ENCODE measurements at regions not wholly inside any gene's neighbourhood (a gene's known extent, or its start where the extent isn't known, plus 50 kb on each side); places are given as distances from the start of the nearest gene placed in this dataset.
"Not testable (repeated sequence)": the region's sequence is repeated elsewhere in the genome, so short reads cannot be mapped to it uniquely, and the experiment has no call there.

DNA sequence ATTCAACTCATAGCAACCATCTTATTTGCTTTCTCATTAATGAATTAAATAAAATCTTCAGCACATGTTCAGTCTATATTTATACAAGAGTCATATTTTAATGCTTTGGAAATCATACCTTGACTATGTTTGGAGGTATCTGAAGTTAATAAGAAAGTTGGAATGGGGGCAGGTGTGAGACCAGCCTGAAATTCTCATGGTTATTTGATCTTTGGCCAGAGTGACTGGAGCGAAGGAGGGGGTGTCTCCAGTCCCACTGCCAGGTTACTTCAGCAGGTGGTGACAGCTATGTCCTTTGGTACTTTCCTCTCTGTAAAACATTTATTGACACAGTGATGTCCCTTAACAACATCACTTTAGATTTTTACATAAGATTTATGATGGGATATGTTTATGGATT, 318.1 kb upstream of the SGCD start:
- DNase-seq, result no peak

DNA sequence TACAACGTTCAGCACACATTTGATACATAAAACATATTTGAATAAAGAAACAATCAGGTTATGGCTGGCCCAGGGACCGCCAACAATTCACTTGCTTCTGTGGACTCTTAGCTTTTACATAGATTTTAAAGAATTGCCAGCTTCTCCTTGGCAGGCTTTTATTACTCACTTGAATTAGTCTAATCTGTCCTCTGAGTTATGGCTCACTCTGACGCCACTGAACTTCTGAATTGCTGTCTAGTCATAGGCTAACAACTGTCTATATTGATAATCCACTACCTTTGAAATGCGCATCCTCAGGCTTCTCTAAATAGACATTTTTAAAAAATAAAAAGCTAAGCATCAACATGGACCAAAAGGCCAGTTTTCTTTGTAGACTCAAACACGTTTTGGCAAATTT, 317.4 kb upstream of the SGCD start:
- DNase-seq, result no peak

DNA sequence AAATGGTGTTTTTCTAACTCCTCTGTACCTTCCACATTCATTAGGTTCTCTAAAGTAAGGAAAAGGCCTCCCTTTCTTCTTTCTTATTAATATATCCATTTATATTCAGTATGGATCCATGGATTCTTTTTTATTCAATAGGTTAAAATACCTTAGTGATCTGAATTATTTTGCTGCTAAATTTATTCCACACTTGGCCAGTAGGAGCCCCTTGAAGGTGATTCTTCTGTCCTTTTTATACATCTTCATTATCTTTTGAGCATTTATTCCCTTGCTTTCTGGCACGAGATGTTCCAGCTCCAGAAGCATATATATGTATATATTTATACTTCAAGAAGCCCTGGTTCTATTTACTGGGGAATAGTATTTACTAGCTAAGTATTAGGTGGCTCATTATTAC, 311.8 kb upstream of the SGCD start:
- no peak for DNase-seq

DNA sequence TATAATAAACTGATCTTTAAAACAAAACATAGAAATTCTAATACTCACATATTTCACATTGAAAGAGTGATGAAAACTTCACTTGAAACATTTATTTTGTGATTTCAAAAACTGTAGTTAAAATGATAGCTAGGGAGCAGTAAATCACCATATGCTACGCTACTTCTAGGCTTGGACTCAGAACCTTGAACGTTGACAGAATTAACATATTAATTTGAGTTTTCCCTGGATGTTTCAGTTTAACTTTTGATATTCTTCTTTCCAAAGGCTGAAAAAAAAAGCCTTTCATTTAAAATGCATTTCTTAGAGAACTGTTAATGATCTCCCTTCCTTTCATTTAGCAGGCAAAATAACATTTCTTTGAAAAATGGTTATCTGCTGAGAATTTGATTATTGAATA, 307.8 kb upstream of the SGCD start:
- DNase-seq, result no peak

DNA sequence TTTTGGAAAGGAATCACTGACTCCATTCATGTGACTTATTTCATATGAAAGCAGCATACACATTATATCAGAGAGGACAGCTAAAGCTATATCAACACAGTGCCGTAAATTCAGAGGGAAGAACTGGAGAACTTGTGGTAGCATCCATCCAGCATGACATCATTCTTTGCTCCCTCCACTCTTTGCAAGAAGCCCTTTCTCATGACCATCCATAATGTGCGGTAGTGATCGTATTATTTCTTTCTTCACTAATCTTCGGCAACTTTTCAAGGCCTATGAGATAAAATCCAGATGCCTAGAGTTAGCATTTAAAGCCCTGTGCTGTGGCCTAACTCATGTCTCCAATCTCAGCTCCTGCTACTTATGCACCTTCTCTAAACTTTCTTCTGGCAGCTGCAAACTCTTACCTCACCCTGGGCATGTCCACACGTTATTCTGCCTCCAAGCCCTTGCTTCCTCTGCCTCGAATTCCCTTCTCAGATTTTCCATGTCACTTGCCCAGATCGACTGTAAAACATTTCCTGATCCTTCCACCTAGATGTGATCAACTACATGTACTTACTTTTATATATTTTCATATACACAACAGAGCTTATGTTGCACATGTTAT, 307.3 kb upstream of the SGCD start:
- DNase-seq, result no peak

DNA sequence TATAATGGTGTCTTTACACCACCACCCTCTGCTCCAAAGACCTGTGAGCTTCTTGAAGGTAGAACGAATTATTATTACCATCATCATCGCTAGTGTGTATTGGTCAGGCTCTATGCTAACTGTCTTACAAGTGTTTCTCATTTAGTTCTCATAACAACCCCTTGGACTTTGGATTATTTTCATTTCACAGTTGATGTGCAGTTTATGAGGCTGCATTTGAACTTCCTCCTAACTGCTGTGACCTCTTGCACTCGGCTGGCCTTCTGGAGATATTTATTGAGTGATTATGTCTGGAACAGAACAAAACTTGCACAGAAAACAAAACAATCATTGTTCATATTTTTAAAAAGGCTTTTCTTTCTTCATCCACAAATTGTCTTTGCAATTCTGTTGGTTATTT, 306.3 kb upstream of the SGCD start:
- DNase-seq, result no peak

DNA sequence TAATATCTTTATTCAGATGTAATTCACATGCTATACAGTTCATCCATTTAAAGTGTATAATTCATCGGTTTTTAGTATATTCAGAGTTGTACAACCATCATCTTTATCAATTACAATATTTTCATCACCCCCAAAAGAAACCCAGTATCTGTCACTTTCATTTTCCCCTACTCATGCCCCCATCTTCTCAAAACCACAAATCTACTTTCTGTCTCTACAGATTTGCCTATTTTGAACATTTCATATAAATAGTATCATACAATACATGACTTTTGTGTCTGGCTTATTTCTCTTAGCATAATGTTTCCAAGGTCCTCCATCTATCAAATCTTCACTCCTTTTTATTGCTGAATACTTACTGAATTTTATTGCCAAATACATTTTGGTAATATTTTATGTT, 305.1 kb upstream of the SGCD start:
- no peak for DNase-seq

DNA sequence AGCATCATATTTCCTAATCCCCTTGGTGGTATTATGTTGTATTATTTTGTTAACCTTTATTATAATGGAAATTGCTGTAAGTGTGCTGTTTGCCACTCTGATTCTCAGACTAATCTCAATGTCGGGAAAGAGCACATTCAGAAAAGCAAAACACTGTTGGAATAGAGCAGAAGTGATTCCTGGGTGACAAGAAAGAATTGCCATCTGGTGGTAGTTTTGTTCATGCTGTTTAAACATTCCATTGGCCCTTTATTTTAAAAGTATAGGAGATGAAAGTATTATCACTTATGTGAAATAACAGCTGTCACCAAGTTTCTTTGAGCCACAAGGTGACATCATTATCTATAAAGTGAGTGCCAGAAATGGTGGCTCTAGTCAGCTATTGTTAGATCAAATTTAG, 301.3 kb upstream of the SGCD start:
- DNase-seq, result no peak

DNA sequence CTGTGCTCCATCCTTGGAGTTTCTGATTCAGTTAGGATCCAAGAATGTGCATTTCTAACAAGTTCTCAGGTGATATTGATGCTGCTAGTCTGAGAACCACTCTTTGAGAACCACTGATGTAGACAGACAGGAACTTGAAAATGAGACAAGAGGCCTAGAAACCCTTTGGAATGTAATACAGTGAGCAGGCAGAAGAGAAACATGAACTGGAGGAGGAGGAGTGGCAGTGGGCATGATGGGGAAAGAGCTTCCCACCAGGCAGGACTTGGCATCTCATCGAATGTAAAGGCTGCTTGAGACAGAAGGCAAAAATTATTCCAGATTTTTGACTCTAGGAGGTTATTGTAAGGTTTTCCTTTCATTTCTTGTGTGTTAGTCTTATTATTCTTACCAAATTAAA, 295.8 kb upstream of the SGCD start:
- DNase-seq, result no peak

DNA sequence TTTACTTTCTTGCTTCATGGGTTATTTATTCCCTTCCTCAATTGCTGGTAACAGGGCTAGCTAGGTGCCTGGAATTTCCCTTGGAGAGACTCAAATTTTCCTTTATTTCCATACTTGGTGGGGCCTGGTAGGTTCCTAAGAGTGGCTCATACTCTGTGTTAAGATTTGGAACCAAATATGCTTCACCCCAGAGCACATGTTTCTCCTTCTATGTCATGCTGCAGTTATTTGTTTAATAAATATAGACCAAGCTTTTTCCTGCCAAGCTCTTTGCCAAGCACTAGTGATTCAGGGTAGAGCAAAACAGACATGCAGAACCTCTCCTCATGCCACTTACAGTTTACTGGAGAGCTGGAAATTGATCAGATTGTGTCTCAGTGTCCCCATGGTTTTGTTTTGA, 290.3 kb upstream of the SGCD start:
- no peak for DNase-seq

DNA sequence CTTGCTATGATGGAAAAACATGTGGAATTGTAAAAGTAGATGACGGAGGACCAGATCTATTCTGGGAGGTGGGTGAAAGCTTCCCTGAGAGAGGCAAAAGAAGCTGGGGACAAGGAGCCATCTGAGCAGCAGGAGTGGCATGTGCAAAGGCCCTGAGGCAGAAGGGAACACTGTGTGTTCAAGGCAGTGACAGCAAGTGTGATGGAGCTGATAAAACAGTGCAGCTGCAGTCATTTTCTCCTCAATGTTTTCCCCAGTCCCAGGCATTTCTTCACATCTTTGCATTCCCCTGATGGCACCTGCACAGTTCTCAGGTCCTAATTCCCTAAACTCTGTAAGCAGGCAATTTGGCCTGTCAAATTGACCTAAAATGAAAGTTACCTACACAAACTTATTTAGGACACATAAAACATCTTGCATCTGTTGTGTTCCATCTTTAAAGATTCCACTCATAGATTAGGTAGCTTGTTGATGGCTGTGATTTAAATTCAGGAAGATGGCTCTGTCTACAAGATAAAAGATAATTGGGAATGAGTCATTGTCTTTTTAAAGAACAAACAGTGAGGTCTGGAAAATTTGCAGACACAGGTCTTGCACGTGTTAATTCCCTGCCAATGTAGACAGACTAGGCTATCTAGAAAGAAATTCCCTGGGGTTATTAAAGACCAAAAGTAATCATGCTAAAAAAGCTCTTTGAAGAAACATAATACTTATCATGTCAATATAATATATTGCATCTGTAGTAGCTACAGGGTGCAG, 289.6 kb upstream of the SGCD start:
- no peak for DNase-seq

DNA sequence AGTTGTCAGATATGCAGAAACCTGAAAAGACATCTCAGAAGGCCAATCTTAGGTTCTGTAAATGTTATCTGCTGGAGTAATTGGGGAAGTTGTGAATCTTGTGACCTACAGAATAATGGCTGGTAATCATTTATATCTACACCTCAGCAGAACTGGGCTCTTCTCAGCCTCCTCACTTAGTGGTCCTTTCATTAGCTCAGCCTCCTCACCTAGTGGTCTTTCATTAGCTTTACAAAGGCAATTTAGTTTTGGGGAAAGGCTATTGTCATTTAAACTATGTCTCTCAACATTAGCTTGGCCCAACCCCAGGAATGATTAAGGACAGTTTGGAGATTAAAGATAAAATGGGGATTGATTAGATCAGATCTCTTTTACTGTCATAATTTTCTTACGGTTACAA, 284.2 kb upstream of the SGCD start:
- no peak for DNase-seq

DNA sequence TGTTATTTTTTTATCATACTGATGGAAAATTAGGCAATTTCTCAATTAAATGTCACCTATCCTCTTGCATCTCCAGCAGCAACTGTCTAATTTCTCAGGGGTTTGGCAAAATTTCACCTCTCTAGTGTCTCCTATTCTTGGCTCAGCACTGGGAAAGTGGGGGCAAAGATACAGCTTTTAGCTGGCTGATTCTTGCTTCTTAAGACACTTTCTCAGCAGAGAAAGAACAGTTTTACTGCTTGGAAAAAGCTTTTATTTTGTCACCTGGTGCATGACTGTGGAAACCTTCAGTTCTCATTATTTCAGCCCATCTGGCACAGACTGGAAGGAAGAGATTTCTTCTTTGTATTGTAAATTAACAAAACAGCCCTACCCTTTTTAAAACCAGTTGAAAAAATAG, 283.6 kb upstream of the SGCD start:
- no peak for DNase-seq

DNA sequence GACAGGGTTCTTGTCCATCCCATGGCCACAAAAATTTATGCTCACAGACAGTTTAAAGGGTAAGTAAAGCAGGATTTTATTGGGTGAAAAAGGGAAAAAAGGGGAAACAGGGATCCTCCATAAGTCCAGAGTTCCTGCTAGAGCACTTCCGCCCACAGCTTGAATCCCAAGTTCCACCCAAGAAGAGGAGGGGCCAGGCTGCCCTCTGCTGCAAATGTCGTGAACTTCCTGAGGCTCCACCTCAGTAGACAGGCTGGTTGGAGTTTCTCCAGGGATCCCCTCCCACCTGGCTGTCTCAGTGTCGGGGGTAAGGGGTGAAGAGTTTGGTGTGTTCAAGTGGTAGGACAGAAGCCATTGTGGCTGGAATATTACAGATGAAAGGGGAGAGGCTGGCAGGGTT, 275.0 kb upstream of the SGCD start:
- no peak for DNase-seq

DNA sequence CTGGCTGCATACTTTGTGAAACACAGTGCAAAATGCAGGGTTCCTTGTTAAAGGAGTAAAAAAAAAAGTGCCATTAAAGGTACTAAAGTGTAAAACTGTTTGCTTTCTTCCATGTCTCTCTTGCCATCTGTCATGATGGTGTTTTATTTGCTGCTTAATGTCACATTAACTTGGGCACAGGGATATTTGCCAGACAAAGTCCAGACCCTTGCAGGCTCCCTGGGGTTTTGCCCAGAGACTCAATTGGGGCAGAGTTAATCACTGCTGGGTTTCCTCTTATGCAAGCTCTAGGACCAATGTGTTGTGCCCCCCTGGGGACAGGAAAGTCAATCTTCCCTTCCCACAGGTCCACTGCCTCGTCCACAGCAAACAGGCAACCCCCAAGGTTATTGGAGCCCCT, 274.3 kb upstream of the SGCD start:
- DNase-seq, result no peak

DNA sequence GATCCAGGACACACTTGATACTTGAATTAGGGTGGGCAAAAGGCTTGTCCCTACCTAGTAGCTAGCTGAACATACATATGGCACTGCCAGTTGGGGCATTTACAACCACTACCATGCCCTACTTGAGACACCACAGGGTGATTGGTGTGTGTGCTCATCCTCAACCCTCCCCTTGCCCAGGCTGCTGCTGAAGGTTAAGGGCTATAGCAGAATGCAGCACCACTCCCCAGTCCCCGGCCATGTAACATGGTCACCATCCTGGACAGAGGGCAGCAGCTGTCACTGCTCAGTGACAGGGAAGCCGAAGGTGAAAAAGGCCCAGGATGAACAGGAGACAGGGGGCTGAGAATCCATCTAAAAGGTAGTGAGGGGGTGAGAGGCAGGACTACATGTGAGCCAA, 273.9 kb upstream of the SGCD start:
- DNase-seq, result no peak

DNA sequence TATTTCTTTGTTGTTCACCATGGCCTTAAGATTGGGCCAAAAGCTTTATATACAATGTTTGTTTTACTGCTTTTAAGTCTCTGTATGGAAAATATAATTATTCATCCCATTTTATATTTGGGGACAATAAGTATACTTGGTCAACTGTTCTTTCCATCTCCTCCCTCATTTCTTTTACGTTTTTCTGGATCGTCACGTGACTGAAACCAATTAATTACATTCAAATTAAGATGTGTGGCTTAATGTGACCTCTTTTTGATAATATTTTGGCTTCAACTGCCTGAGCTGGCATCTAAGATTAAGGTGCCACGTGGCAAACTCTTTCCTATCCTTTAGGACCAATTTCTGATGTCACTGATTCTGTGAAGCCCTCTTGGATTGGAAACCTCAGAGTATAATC, 250.1 kb upstream of the SGCD start:
- DNase-seq, result no peak

DNA sequence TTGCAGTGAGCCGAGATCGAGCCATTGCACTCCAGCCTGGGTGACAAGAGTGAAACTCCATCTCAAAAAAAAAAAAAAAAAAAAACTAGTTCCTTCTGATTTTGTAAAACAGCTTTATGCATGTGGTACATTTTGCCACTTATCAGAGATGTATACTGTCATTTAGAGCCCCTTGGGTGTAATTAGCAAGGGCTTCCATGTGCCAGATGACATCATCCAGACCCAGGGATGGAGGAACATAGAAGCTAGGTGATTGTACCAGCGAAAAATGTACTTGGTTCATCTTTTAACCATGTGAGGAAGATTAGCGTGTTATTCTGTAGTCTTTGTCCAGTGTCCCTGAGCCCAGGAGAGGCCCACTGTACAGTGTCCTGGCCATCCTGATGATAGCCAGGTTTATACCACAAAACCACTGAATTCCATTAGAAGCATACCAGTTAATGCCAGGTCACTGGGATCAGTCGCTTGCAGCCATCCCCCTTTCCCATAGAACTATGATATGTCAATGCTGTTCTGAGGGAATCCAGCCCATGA, 239.3 kb upstream of the SGCD start:
- no peak for DNase-seq

DNA sequence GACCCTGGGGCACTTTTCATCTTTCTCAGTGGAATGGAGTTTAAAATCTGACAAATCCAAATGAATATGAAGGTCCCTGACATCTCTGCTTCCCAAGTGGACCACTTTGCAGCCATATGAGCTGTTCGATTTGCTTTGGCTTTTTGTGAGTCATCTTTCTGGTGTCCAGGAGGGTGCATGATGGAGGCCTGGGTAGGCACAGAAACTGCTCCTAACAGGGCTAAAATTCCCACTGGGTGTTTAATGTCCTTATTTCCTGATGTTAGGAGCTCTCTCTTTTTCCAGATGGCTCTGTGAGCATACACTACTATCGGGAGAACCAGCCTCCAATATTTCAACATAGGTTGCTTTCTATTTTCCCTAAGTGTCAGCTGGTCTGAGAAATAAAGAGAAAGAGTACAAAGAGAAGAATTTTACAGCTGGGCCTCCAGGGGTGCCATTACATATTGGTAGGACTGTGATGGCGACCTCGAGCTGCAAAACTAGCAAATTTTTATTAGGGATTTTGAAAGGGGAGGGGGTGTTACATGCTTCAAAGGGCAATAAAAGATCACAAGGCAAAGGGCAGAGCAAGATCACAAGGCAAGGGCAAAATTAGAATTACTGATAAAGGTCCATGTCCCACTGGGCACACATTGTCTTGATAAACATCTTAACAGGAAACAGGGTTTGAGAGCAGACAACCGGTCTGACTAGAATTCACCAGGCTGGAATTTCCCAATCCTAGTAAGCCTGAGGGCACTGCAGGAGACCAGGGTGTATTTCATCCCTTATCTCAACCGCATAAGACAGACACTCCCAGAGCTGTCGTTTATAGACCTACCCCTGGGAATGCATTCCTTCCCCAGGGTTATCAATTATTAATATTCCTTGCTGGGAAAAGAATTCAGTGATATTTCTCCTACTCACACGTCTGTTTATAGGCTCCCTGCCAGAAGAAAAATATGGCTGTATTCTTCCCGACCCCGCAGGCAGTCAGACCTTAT, 236.7 kb upstream of the SGCD start:
- DNase-seq, result not testable (repeated sequence)

DNA sequence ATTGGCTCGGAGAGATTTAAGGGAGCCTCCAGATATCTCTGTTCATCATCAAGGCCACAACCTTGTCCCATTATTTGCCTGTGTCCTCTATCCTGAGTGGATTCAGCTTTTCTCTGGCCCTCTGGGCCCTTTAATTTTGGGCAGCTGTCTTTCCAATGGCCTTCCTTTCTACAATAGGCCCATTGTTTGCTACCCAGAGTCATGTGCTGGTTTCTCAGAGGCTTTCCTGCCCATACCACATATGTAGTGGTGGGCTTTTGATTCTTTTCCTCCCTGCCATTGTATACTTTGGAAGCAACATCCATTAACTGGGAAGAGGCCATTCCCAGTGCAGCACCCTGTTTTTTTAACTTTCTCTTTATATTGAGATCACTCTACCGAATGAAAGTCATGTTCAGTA, 233.9 kb upstream of the SGCD start:
- DNase-seq, result no peak

DNA sequence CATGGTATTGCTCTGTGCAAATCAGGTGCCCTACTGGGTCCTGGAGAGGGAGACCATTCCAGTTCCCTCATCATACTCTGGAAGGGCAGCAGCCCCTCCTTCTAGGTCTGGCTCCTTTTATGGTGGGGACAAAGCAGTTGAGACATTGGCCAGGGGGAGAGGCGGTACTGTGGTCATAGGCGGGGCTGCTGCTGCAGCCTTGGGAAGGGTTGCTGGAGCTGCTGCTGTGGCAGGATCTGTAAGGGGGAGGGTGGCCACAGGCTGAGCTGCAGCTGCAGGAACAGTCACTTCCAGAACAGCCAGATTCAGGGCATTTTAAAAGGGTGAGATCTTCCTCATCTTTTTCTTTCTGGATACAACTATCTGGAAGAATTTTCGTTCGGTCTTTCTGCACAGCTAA, 233.0 kb upstream of the SGCD start:
- no peak for DNase-seq

DNA sequence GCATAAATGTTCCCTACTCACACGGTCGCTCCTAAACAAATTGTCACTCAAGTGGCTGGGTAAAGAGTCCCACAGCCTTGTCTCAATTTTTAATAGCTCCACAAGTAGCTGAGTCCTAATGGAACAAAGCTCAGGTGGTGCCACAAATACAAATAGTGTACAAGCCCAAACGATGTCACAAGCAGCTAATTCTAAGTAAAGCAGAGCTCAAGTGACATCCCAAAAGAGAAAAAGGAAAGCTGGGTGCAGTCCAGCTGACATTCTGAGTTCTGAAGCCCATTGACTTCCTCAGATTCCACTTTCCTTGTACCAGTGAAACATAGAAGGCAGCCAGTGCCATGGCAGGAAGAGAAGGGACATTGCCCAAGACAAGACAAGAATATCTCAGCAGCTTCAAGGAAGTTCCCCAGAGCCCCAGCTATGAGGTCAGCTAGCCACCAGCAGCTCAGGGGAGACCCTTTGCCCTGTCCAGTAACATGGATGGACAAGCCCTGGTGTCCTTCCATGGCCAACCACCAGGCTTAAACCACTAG, 231.2 kb upstream of the SGCD start:
- no peak for DNase-seq

DNA sequence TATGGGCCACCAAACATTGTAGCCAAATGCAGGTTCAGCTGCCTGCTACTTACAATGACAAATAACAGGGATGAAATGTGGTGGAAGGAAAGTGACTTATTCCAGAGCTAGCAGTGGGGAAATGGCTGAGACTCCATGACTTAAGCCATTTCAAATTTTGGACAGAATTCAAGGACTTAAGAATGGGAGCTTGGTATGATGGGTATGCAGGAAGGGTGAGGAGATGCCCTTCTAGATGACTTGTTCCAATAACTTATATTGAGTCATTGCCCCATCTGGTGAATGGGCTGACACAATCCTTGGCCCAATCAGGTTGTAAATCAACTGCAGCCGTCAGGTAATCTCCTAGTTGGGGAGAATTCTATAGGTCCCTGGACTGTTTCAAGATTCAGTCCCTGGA, 230.7 kb upstream of the SGCD start:
- DNase-seq, result no peak

Measured in MV-4-11 (cell line).